ENCODE measurements at regions not wholly inside any gene's neighbourhood (a gene's known extent, or its start where the extent isn't known, plus 50 kb on each side); places are given as distances from the start of the nearest gene placed in this dataset.
A peak's percentile ranks its signal among the peaks of the same experiment; 100 is the strongest.

DNA sequence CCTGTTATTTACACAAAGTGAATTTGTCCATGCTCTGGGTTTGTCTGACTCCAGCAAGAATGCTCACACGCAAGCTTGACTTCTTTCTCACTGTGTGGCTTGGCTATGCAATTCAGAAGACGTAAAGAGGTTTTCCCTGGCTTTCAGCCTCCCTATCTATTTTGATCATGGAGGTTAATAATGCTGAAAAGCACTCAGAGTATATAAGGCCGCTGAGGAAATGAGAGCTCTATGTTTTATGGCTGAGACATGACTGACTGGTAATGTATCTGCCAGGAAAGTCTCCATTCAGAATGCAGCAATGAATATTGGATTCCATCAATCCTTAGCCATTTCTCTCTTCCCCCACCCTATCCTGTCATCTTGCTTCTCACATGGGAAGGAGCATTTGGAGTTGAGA lies 417.3 kb downstream of the DMAC1 start:
- Histone ChIP-seq H3K14ac (ENCODE audit: insufficient read length) (no peak overlapping the region), H3K27ac (ENCODE audit: low read depth, low read length) (no peak overlapping the region), H3K79me1 (ENCODE audit: low read depth, low read length) (no peaks in the 10 kb centered on the region), H3K23me2 (ENCODE audit: low read depth, low read length) (no peaks in the 10 kb centered on the region), H4K91ac (replicated peaks; ENCODE audit: insufficient read length, low read length) (no peak overlapping the region), H3K9ac (replicated peaks in 1 of 4; ENCODE audit: extremely low read depth in 1 of 4, low read depth in 3 of 4, low read length in 3 of 4) (no peak overlapping the region), H3K9me3 (ENCODE audit: insufficient read depth in 2 of 2, low read depth in 1 of 2, low read length in 1 of 2) (no peaks in the 10 kb centered on the region), H3K4ac (replicated peaks; ENCODE audit: insufficient read length, low read depth, low read length) (no peak overlapping the region), H3K4me2 (ENCODE audit: insufficient read depth in 1 of 2, low read depth in 2 of 2, low read length in 2 of 2) (no peak overlapping the region), H3K79me2 (ENCODE audit: control insufficient read depth in 1 of 2, insufficient read depth in 2 of 2, low read length in 2 of 2) (no peaks in the 10 kb centered on the region), H2BK15ac (ENCODE audit: low read length) (no peak overlapping the region), H3K27me3 (replicated peaks in 1 of 4; ENCODE audit: control insufficient read depth in 3 of 4, extremely low read depth in 1 of 4, insufficient read depth in 3 of 4, low read length in 3 of 4) (no peaks in the 10 kb centered on the region), H2BK20ac (ENCODE audit: low read length) (no peak overlapping the region), H4K5ac (ENCODE audit: insufficient read length, low read depth, low read length) (no peak overlapping the region), H4K8ac (ENCODE audit: extremely low read depth, insufficient read depth, low read length) (no peak overlapping the region), H2AK5ac (ENCODE audit: low read depth, low read length) (no peak overlapping the region), H2BK120ac (replicated peaks; ENCODE audit: low read depth, low read length) (no peak overlapping the region), H2BK5ac (ENCODE audit: low read depth, low read length) (no peak overlapping the region), H3K36me3 (ENCODE audit: control insufficient read depth in 2 of 4, insufficient read depth in 4 of 4, low read length in 3 of 4) (no peaks in the 10 kb centered on the region), H3K4me3 (ENCODE audit: extremely low read depth in 1 of 4, insufficient read depth in 2 of 4, low read depth in 3 of 4, low read length in 4 of 4) (no peak overlapping the region), H3K4me1 (replicated peaks in 1 of 4; ENCODE audit: control insufficient read depth in 3 of 4, insufficient read depth in 4 of 4, low read length in 3 of 4) (no peaks in the 10 kb centered on the region; a peak in 1 of 7 replicates), H3K18ac (ENCODE audit: extremely low read depth, low read length) (no peak overlapping the region), H4K20me1 (replicated peaks in 1 of 2; ENCODE audit: control insufficient read depth in 1 of 2, insufficient read depth in 2 of 2, low read length in 2 of 2) (no peaks in the 10 kb centered on the region), H3K56ac (replicated peaks; ENCODE audit: insufficient read length, low read depth, low read length) (no peak overlapping the region), H3K23ac (ENCODE audit: insufficient read length) (no peak overlapping the region), H2BK12ac (ENCODE audit: low read depth, low read length) (no peak overlapping the region), H2AFZ (ENCODE audit: low read length) (0 out of 2 replicates have a peak overlapping the region, but pooled peaks have one; percentile 9)
- CTCF ChIA-PET (ENCODE audit: partially characterized antibody) = interaction anchor here (0.9 to 1.4 kb wide), 2 partner anchors 8 to 20 kb away, joined by 3 to 4 read pairs; no protein-coding TSS in a partner anchor
- FAIRE-seq (no peak), DNase-seq (ENCODE audit: low read depth in 1 of 2, low spot score in 2 of 2) (no peak)
- WGBS, 2 experiments (ENCODE audit: extremely low coverage in 1 of 2, insufficient coverage in 1 of 2, insufficient read length in 1 of 2, insufficient replicate concordance in 2 of 2, low coverage in 1 of 2, low lambda C conversion rate in 2 of 2, missing lambda C conversion rate in 1 of 2) = 83% methylated on average over 3 of the region's 3 CpGs; no CpG with 5 or more reads in 1 of the 2 experiments
- TF ChIP-seq CBX8 (IDR thresholded peaks at IDR 0.05; ENCODE audit: borderline replicate concordance, low read depth, low read length) (no peak), PHF8 (conservative IDR thresholded peaks at IDR 0.05; ENCODE audit: low read depth, low read length) (no peak), RNF2 (IDR thresholded peaks at IDR 0.05; ENCODE audit: borderline replicate concordance, low read depth, low read length, missing control alignments, poor library complexity, severe bottlenecking) (no peak), KDM5A (IDR thresholded peaks at IDR 0.05; ENCODE audit: low read length) (no peak)
- POLR2A ChIA-PET (ENCODE audit: partially characterized antibody) = no interaction called here

Measured in H1 (cell line).